ENCODE measurements at regions not wholly inside any gene's neighbourhood (a gene's known extent, or its start where the extent isn't known, plus 50 kb on each side); places are given as distances from the start of the nearest gene placed in this dataset.

DNA sequence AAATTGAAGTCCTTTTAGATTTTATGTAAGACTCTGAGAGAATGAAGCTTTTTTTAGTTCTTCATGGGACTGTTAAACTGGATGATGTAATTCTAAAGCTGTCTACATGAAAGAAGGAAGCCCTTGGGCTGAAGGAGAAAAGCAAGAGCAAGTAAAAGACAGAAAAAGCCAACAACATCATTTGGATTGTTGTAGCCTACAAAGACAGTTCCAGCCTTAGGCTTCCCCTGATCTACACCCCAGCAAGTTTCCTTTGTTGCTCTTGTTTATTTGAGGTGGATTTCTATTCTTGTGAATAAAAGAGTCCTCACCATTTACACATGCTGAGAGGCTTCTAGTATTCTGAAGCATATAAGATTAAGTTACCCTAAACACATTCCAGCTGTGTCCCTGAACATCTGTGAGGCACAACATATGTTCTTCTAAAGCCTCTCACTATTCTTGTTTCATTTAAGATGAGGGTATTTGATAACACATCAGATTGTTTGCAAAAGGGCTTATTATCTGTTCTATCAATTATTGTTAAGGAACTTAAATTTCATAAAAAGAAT lies 377.8 kb downstream of the LNPK start:
- H3K27ac Mint-ChIP-seq (ENCODE audit: unreplicated experiment), result no peak overlapping the region
- no TSS peak for BruUV-seq (replicated peaks)
- H3K9me3 ChIP-seq, result no peaks in the 10 kb centered on the region
- H3K4me3 Mint-ChIP-seq (ENCODE audit: unreplicated experiment), result no peak overlapping the region
- CTCF ChIA-PET, result no interaction called here
- intact Hi-C loops (cut with micrococcal nuclease; ENCODE audit: unreplicated experiment), result no loop called here
- H3K36me3 Mint-ChIP-seq (ENCODE audit: insufficient read depth, unreplicated experiment), result no peaks in the 10 kb centered on the region
- H3K4me1 ChIP-seq, result peaks cover 25% of the 10 kb centered on the region
- TF ChIP-seq, protein P1, sequence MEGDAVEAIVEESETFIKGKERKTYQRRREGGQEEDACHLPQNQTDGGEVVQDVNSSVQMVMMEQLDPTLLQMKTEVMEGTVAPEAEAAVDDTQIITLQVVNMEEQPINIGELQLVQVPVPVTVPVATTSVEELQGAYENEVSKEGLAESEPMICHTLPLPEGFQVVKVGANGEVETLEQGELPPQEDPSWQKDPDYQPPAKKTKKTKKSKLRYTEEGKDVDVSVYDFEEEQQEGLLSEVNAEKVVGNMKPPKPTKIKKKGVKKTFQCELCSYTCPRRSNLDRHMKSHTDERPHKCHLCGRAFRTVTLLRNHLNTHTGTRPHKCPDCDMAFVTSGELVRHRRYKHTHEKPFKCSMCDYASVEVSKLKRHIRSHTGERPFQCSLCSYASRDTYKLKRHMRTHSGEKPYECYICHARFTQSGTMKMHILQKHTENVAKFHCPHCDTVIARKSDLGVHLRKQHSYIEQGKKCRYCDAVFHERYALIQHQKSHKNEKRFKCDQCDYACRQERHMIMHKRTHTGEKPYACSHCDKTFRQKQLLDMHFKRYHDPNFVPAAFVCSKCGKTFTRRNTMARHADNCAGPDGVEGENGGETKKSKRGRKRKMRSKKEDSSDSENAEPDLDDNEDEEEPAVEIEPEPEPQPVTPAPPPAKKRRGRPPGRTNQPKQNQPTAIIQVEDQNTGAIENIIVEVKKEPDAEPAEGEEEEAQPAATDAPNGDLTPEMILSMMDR (IDR thresholded peaks at IDR 0.05; ENCODE audit: insufficient read depth in 1 of 2, low read depth in 1 of 2, low read length in 1 of 2, severe bottlenecking in 1 of 2, unreplicated experiment in 1 of 2), result no peak
- no peaks in the 10 kb centered on the region for H3K36me3 ChIP-seq (ENCODE audit: control insufficient read depth, insufficient read depth, low read length)
- DNase-seq, result no peak
- no peaks in the 10 kb centered on the region for H3K27me3 Mint-ChIP-seq (ENCODE audit: insufficient read depth, unreplicated experiment)
- no peaks in the 10 kb centered on the region for H3K9me3 Mint-ChIP-seq (ENCODE audit: unreplicated experiment)
- peaks cover 26% of the 10 kb centered on the region for H3K4me1 Mint-ChIP-seq (ENCODE audit: low read depth, unreplicated experiment)
- H3K27me3 ChIP-seq (replicated peaks; ENCODE audit: control insufficient read depth, insufficient read depth, low read length), result no peaks in the 10 kb centered on the region
- POLR2A ChIA-PET, result no interaction called here
- no peak overlapping the region for H3K4me3 ChIP-seq (ENCODE audit: low read depth, low read length)

GRCh38 chr2:175621821-175622220 lies 380.2 kb downstream of the LNPK start:
- intact Hi-C loops (cut with micrococcal nuclease; ENCODE audit: unreplicated experiment), result no loop called here
- CTCF ChIA-PET, result interaction anchor here (1.4 kb wide), 1 partner anchor 11 kb away, joined by 4 read pairs; no protein-coding TSS in a partner anchor
- DNase-seq, result no peak
- TF ChIP-seq, protein P1 (IDR thresholded peaks at IDR 0.05; ENCODE audit: insufficient read depth in 1 of 2, low read depth in 1 of 2, low read length in 1 of 2, severe bottlenecking in 1 of 2, unreplicated experiment in 1 of 2), result no peak
- no peaks in the 10 kb centered on the region for H3K27me3 ChIP-seq (replicated peaks; ENCODE audit: control insufficient read depth, insufficient read depth, low read length)
- no peaks in the 10 kb centered on the region for H3K9me3 Mint-ChIP-seq (ENCODE audit: unreplicated experiment)
- peaks cover 34% of the 10 kb centered on the region for H3K4me1 Mint-ChIP-seq (ENCODE audit: low read depth, unreplicated experiment)
- no peaks in the 10 kb centered on the region for H3K9me3 ChIP-seq
- H3K36me3 ChIP-seq (ENCODE audit: control insufficient read depth, insufficient read depth, low read length), result no peaks in the 10 kb centered on the region
- H3K36me3 Mint-ChIP-seq (ENCODE audit: insufficient read depth, unreplicated experiment), result no peaks in the 10 kb centered on the region
- peaks cover 24% of the 10 kb centered on the region for H3K4me1 ChIP-seq
- no peak overlapping the region for H3K4me3 ChIP-seq (ENCODE audit: low read depth, low read length)
- no TSS peak for BruUV-seq (replicated peaks)
- H3K27ac Mint-ChIP-seq (ENCODE audit: unreplicated experiment), result peak overlapping the region; percentile 49
- POLR2A ChIA-PET, result no interaction called here
- no peak overlapping the region for H3K4me3 Mint-ChIP-seq (ENCODE audit: unreplicated experiment)
- no peaks in the 10 kb centered on the region for H3K27me3 Mint-ChIP-seq (ENCODE audit: insufficient read depth, unreplicated experiment)

DNA sequence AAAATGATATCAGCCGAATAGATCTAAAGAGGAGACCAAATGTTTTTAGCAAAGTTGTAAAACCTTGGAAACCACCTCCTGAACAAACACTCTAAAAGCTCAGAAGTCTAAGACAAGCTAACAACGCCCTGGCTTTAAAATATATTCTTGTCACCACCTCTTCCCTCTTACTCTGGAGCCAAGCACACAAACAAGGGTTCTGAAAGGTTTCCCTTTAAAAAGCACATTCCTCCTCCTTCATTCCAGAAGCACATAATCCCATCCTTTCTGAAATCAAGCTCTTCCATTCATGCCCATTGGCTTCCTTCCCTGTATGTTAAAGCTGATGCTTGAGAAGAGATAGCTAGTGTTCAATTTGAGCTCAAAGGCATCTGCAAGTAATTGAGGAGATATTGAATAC lies 382.0 kb downstream of the LNPK start:
- POLR2A ChIA-PET, result interaction anchor here (1.0 to 1.7 kb wide), 2 partner anchors 11 to 14 kb away, joined by 4 to 8 read pairs; no protein-coding TSS in a partner anchor
- no peaks in the 10 kb centered on the region for H3K36me3 Mint-ChIP-seq (ENCODE audit: insufficient read depth, unreplicated experiment)
- no peaks in the 10 kb centered on the region for H3K27me3 Mint-ChIP-seq (ENCODE audit: insufficient read depth, unreplicated experiment)
- peak overlapping the region; percentile 20 for H3K4me3 Mint-ChIP-seq (ENCODE audit: unreplicated experiment)
- Histone ChIP-seq H3K36me3 (ENCODE audit: control insufficient read depth, insufficient read depth, low read length) (no peaks in the 10 kb centered on the region), H3K4me1 (peaks cover 23% of the 10 kb centered on the region), H3K27me3 (replicated peaks; ENCODE audit: control insufficient read depth, insufficient read depth, low read length) (no peaks in the 10 kb centered on the region), H3K9me3 (no peaks in the 10 kb centered on the region), H3K4me3 (ENCODE audit: low read depth, low read length) (no peak overlapping the region)
- BruUV-seq (replicated peaks), result TSS peak; percentile 26
- TF ChIP-seq, protein P1 (IDR thresholded peaks at IDR 0.05; ENCODE audit: insufficient read depth in 1 of 2, low read depth in 1 of 2, low read length in 1 of 2, severe bottlenecking in 1 of 2, unreplicated experiment in 1 of 2), result no peak
- H3K9me3 Mint-ChIP-seq (ENCODE audit: unreplicated experiment), result no peaks in the 10 kb centered on the region
- intact Hi-C loops (cut with micrococcal nuclease; ENCODE audit: unreplicated experiment), result loop anchor here (1.0 kb wide), 1 partner anchor 11 kb away; no protein-coding TSS in a partner anchor
- CTCF ChIA-PET, result interaction anchor here (0.8 to 1.4 kb wide), 4 partner anchors 10 to 154 kb away, joined by 3 to 4 read pairs (median 3); no protein-coding TSS in a partner anchor
- H3K4me1 Mint-ChIP-seq (ENCODE audit: low read depth, unreplicated experiment), result peaks cover 34% of the 10 kb centered on the region
- peak overlapping the region; percentile 49 for H3K27ac Mint-ChIP-seq (ENCODE audit: unreplicated experiment)
- DNase-seq, result peak in 1 of 2 experiments; percentile 29

All from Caco-2 (cell line).